Panc1 (cell line): ENCODE measurements at regions not wholly inside any gene's neighbourhood (a gene's known extent, or its start where the extent isn't known, plus 50 kb on each side); places are given as distances from the start of the nearest gene placed in this dataset.

Experiments
- POLR2AphosphoS5 ChIP-seq: IDR thresholded peaks from 2 replicates; pipeline ENCODE4 v1.6.1; 2012; ENCODE audit warnings: mild to moderate bottlenecking, low read depth, low read length, moderate library complexity
- REST ChIP-seq, 2 experiments: IDR thresholded peaks; 2 replicates each; pipeline ENCODE4 v1.6.1; 2011 to 2012; ENCODE audit warnings: low read depth in 2 of 2, control low read depth in 1 of 2, low read length in 1 of 2, mild to moderate bottlenecking in 1 of 2, moderate library complexity in 1 of 2; ENCODE audit not compliant: insufficient read depth in 1 of 2
- SIN3A ChIP-seq: IDR thresholded peaks from 2 replicates; pipeline ENCODE4 v1.6.1; 2012; ENCODE audit warnings: low read depth, mild to moderate bottlenecking, low read length, moderate library complexity, borderline replicate concordance; ENCODE audit not compliant: insufficient read depth
- TCF7L2 ChIP-seq: IDR thresholded peaks from 2 replicates; pipeline ENCODE4 v1.6.1; 2011; ENCODE audit warnings: mild to moderate bottlenecking, low read depth, low read length, inconsistent platforms
- TF ChIP-seq, protein P1 (sequence below): fragments of 450-650 bp; IDR thresholded peaks from 2 replicates; pipeline ENCODE4 v1.5.1; 2017; ENCODE audit warnings: mild to moderate bottlenecking

DNA sequence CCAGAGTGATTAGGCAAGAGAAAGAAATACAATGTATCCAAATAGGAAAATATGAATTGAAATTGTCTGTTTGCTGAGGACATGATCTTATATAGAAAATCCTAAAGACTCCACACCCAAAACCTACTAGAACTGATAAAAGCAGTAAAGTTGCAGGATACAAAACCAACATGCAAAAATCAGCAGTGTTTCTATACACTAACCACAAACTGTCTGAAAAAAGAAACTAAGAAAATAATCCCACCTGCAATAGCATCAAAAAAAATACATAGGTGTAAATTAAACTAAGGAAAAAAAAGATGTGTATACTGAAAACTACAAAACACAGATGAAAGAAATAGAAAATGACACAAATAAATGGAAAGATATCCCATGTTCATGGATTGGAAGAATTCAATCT is 203.6 kb upstream of the SETMAR start:
- TF ChIP-seq, protein P1, sequence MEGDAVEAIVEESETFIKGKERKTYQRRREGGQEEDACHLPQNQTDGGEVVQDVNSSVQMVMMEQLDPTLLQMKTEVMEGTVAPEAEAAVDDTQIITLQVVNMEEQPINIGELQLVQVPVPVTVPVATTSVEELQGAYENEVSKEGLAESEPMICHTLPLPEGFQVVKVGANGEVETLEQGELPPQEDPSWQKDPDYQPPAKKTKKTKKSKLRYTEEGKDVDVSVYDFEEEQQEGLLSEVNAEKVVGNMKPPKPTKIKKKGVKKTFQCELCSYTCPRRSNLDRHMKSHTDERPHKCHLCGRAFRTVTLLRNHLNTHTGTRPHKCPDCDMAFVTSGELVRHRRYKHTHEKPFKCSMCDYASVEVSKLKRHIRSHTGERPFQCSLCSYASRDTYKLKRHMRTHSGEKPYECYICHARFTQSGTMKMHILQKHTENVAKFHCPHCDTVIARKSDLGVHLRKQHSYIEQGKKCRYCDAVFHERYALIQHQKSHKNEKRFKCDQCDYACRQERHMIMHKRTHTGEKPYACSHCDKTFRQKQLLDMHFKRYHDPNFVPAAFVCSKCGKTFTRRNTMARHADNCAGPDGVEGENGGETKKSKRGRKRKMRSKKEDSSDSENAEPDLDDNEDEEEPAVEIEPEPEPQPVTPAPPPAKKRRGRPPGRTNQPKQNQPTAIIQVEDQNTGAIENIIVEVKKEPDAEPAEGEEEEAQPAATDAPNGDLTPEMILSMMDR, result no peak
- no peak for TF ChIP-seq TCF7L2
- TF ChIP-seq POLR2AphosphoS5, result no peak
- TF ChIP-seq SIN3A, result no peak
- no peak for TF ChIP-seq REST (IDR thresholded peaks at IDR 0.05; ENCODE audit: insufficient read depth in 1 of 2, low read depth in 2 of 2, low read length in 1 of 2)
